HG03460 (cell line): ENCODE measurements at regions not wholly inside any gene's neighbourhood (a gene's known extent, or its start where the extent isn't known, plus 50 kb on each side); places are given as distances from the start of the nearest gene placed in this dataset.
"Not testable (repeated sequence)": the region's sequence is repeated elsewhere in the genome, so short reads cannot be mapped to it uniquely, and the experiment has no call there.

Experiments used
- ATAC-seq: cut with Tn5 transposase; IDR thresholded peaks from one replicate; pipeline ENCODE4 v1.9.1; 2021; ENCODE audit not compliant: unreplicated experiment

GRCh38 chrX:15127010-15127409 lies 142.9 kb downstream of the ASB9 start:
- no peak for ATAC-seq

- ATAC-seq = no peak
Observed at GRCh38 chrX:15116900-15117299, 153.0 kb downstream of the ASB9 start.

GRCh38 chrX:15114743-15115566 lies 154.9 kb downstream of the ASB9 start:
- ATAC-seq = no peak

- no peak for ATAC-seq
Observed at GRCh38 chrX:15107367-15107988, 162.4 kb downstream of the ASB9 start.

- no peak for ATAC-seq
Observed at GRCh38 chrX:15098505-15098904, 171.4 kb downstream of the ASB9 start.

- no peak for ATAC-seq
Observed at GRCh38 chrX:15087747-15088146, 182.1 kb downstream of the ASB9 start.

GRCh38 chrX:15073313-15073712 lies 196.6 kb downstream of the ASB9 start:
- ATAC-seq = no peak

GRCh38 chrX:15072880-15073279 lies 197.0 kb downstream of the ASB9 start:
- no peak for ATAC-seq

- no peak for ATAC-seq
Observed at GRCh38 chrX:15072259-15072658, 197.6 kb downstream of the ASB9 start.

- ATAC-seq = no peak
Observed at GRCh38 chrX:15059474-15059873, 186.3 kb downstream of the MOSPD2 start.

GRCh38 chrX:15056044-15056443 lies 182.8 kb downstream of the MOSPD2 start:
- ATAC-seq = no peak

GRCh38 chrX:15055146-15055930 lies 182.1 kb downstream of the MOSPD2 start:
- no peak for ATAC-seq

- no peak for ATAC-seq
Observed at GRCh38 chrX:15050395-15050794, 177.2 kb downstream of the MOSPD2 start.

- no peak for ATAC-seq
Observed at GRCh38 chrX:15043538-15043937, 170.3 kb downstream of the MOSPD2 start.

GRCh38 chrX:15033917-15034316 lies 160.7 kb downstream of the MOSPD2 start:
- no peak for ATAC-seq

GRCh38 chrX:15017491-15017890 lies 144.3 kb downstream of the MOSPD2 start:
- no peak for ATAC-seq

GRCh38 chrX:15016051-15016450 lies 142.8 kb downstream of the MOSPD2 start:
- ATAC-seq = no peak

- no peak for ATAC-seq
Observed at GRCh38 chrX:15014281-15014680, 141.1 kb downstream of the MOSPD2 start.

GRCh38 chrX:15013461-15013860 lies 140.2 kb downstream of the MOSPD2 start:
- ATAC-seq = no peak

- ATAC-seq = no peak
Observed at GRCh38 chrX:14997271-14997670, 124.0 kb downstream of the MOSPD2 start.

GRCh38 chrX:14984425-14984824 lies 111.2 kb downstream of the MOSPD2 start:
- not testable (repeated sequence) for ATAC-seq
